Esophagus mucosa (tissue), 1 donor: ENCODE measurements at regions not wholly inside any gene's neighbourhood (a gene's known extent, or its start where the extent isn't known, plus 50 kb on each side); places are given as distances from the start of the nearest gene placed in this dataset.
"Not testable (repeated sequence)": the region's sequence is repeated elsewhere in the genome, so short reads cannot be mapped to it uniquely, and the experiment has no call there.

Experiments used
- ATAC-seq: fragments of 200-7000 bp; cut with Tn5 transposase; one replicate; pipeline ENCODE4 v1.9.1; 2020
- donor health status: DM: yes; HTN: yes; CAD: no.

GRCh38 chr3:75453839-75454238 lies 210.3 kb upstream of the FRG2C start:
- ATAC-seq: not testable (repeated sequence)

DNA sequence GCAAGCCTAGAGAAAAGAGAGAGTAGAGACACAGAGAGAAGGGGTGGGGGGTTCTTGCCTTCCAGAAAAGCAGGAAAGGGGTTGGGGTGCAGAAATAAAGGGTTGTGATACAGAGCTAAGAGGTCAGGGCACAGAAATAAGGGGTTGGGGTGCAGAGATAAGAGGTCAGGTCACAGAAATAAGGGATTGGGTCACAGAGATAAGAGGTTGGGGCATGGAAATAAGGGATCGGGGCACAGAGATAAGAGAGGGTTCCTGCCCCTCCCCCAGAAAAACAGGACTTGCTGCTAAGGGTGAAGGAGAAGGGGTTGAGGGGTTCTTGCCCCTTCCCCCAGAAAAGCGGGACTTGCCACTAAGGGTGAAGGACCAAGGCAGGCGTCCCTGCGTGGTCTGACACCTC lies 189.6 kb upstream of the FRG2C start:
- ATAC-seq: not testable (repeated sequence)

DNA sequence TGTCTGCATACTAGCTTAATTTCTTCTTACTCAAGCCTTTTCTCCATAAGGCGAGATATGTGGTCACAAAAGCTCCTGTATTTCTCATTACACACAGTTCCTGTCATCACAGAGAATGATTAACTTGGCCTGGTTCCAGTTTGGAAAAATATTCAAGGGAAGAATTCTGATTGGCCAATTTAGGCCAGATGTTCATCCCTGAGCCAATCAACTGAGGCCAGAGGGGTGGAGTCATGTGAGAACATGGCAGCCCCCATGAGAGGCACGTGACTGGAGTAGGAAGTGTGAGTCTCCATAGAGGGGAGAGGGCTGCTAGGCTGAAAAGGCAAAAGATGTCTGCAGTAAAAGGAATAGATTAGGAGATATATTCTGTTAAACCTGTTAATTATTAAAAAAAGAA lies 167.5 kb upstream of the FRG2C start:
- ATAC-seq: not testable (repeated sequence)

DNA sequence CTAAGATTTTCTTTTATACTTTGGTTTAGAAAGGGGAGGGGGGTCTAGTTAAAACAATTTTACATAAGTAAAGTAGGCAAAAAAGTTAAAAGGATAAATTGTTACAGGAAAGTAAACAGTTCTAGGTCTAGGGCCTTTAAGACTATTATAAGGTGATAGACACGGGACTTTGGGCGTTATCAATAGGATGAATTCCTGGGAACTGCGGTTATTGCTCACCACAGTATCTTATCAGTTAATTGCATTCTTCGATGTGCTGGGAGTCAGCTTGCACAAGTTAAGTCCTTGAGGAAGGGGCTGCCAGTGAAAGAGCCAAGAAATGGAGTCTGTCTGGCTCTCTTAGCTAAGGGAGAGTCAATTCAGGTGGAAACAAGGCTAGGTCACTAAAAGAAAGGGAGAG lies 163.8 kb upstream of the FRG2C start:
- ATAC-seq: not testable (repeated sequence)

- not testable (repeated sequence) for ATAC-seq
These were observed 162.0 kb upstream of the FRG2C start for GRCh38 chr3:75502171-75502570.

GRCh38 chr3:75502769-75503756 lies 161.1 kb upstream of the FRG2C start:
- ATAC-seq: not testable (repeated sequence)

DNA sequence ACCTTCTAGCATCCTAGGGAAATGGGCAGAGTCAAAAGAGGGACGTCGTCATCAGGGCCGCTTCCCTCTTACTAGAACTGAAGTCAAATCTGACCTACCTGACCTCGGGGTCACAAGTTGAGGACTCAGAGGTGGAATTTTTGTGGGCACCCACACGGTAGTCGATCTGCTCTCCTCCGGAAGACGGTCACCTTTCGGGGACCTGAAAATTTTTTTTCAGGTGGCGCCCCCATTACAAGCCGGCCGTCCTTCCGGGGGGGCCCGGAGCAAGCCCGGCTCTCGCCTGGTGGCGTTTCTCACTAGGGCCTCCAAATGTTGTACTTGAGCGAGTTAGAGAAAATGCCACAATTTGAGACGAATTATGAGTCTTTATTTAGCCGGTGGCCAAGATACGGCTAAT lies 157.5 kb upstream of the FRG2C start:
- no peak for ATAC-seq

GRCh38 chr3:75507956-75508355 lies 156.2 kb upstream of the FRG2C start:
- not testable (repeated sequence) for ATAC-seq

DNA sequence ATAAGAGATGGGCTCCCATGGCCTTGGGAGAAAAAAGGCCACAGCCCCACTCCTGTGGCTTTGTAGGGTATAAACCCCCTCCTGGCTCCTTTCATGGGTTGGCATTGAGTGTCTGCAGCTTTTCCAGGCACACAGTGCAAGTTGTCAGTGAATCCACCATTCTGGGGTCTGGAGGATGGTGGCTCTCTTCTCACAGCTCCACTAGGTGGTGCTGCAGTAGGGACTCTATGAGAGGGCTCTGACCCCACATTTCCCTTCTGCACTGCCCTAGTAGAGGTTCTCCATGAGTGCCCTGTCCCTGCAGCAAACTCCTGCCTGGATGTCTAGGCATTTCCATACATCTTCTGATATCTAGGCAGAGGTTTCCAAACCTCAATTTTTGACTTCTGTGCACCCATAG lies 136.5 kb upstream of the FRG2C start:
- ATAC-seq: not testable (repeated sequence)

GRCh38 chr3:75552095-75552494 lies 112.0 kb upstream of the FRG2C start:
- ATAC-seq: not testable (repeated sequence)

GRCh38 chr3:75564427-75564826 lies 99.7 kb upstream of the FRG2C start:
- ATAC-seq: not testable (repeated sequence)

DNA sequence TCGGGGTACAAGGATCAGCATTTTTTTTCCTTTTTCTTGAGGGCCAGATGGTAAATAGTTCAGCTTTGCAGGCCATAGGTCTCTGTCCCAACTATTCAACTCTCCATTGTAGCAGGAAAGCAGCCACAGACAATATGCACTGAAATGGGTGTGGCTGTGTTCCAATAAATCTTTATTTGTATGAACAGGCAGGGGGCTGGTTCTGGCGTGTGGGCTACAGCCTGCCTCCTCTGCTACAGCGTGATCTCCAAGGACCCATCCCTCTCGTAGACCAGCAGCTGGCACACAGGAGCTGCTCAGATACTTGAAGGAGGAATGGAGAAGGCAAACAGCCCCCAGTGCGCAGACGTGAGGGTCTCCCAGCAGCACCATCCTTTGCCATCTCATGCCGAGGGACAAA lies 91.8 kb upstream of the FRG2C start:
- ATAC-seq: not testable (repeated sequence)

DNA sequence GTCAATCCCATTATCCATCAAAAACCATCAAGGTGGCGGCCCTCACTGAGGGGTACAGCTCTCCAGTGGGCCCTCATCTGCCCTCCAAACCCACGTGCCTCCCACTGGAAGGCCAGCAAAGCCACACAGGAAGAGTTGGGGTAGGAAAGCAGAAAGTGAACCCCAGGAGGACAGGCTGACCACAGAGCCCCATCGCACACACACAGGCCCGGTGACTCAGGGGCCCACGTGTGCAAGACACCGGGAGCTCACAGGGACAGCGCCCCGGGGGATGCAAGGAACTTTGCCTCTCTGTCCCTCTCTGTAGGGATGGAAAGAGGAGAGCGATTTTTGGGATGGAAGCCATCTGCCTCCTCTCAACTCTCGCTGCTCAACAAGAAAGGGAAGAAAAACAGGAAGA lies 85.0 kb upstream of the FRG2C start:
- not testable (repeated sequence) for ATAC-seq

- ATAC-seq: not testable (repeated sequence)
These were observed 84.6 kb upstream of the FRG2C start for GRCh38 chr3:75579536-75579935.

GRCh38 chr3:75579981-75580782 lies 83.9 kb upstream of the FRG2C start:
- ATAC-seq: not testable (repeated sequence)

GRCh38 chr3:75582536-75582935 lies 81.6 kb upstream of the FRG2C start:
- not testable (repeated sequence) for ATAC-seq

GRCh38 chr3:75583116-75583515 lies 81.0 kb upstream of the FRG2C start:
- not testable (repeated sequence) for ATAC-seq

DNA sequence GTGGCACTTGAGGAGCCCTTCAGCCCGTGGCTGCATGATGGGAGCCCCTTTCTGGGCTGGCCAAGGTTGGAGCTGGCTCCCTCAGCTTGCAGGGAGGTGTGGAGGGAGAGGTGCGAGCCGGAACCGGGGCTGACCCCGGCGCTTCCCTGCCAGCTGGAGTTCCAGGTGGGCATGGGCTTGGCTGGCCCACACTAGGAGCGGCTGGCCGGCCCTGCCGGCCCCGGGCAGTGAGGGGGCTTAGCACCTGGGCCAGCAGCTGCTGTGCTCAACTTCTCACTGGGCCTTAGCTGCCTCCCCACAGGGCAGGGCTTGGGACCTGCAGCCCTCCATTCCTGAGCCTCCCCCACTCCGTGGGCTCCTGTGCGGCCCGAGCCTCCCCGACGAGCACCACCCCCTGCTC lies 76.4 kb upstream of the FRG2C start:
- ATAC-seq: not testable (repeated sequence)

DNA sequence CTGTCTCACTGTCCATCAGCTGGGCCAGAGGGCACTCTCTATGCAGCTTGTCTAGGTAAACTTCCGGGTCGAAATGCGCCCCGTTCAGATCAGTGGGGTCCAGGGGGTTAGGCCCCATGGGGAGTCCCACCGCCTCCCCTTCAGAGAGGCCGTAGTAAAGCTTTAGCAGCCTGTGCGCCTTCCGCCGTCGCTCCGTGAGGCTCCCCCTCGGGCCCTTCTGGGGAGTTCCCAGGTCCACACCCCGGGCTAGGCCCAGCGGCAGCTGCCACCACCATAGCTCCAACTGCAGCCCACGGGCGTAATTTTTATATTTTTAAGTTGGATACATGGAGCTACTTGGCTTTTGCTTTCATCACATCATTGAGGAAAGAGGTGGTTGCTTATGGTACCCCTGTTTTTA lies 73.7 kb upstream of the FRG2C start:
- not testable (repeated sequence) for ATAC-seq

DNA sequence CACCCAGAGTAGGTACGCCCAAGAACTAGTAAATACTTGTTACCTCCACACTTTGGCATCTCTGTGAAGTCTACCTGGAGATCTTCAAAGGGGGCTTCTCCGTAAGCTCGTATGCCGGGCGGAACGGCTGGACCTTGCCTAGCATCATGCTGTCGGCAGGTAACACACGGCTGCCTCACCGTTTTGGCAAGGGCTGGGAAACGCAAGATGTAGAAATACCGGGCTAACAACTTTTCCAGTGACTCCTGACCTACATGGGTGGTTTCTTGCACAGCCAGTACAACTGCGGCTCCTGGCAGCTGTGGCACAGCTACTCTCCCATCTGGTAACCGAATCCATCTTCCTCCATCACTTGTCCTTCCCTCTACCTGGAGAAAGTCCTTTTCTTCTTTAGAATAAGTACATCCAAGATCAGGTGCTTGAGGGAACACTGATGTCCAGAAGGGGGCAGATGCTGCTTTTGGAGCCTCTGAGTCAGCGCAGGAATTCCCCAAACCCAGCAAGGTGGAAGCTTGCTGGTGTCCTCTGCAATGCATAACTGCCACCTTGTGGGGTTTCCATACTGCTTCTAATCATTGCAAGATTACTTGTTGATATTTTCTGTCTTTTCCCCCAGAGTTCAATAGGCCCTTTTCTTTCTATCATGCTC lies 59.7 kb upstream of the FRG2C start:
- ATAC-seq: not testable (repeated sequence)

DNA sequence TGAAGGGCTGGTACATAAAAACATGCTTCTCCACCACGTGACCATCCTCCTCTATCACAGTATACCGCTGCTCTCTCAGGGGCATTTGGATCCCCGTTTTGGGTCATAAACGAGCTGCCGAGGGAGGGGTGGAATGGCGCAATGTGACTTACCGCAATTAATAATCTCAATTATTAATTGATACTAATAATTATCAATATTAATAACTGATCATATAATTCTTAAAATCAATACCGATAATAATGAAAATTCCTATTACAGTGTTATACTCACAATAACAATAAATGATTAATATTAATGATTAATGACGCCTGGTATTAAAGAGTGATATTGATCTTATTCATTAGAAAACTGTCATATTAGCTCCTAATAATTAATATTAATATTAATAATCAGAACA lies 56.1 kb upstream of the FRG2C start:
- ATAC-seq: not testable (repeated sequence)

DNA sequence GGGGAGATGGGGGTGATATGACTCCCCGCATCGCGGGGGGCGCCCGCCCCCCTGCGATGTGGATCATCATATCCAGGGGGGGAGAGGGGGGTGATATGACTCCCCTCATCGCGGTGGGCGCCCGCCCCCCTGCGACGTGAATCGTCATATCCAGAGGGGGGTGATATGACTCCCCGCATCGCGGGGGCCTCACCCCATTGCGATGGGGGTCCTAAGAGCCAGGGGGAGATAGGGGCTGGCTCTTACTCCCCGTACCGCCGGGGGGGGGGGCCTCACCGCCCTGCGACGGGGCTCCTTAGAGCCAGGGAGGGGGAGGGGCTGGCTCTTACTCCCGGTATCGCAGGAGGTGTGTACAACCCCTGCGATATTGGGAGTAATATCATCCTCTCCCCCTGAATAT lies 54.5 kb upstream of the FRG2C start:
- not testable (repeated sequence) for ATAC-seq

DNA sequence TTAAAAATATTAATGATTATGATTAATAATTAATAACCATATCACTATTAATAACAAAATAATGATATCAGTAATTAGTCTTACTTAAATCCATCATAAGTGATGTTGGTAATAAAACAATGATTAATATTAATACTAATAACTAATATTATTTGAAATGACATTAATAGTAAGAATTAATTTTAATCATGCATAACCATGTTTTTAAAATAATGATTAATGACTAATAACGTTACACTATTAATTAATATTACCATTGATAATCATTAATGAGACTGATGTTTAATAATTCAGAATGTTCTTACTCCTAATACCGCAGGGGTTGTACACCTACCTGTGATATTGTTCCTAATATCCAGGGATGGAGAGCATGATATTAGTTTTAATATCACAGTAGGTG lies 53.4 kb upstream of the FRG2C start:
- no peak for ATAC-seq
